ENCODE measurements at regions not wholly inside any gene's neighbourhood (a gene's known extent, or its start where the extent isn't known, plus 50 kb on each side); places are given as distances from the start of the nearest gene placed in this dataset.
"Not testable (repeated sequence)": the region's sequence is repeated elsewhere in the genome, so short reads cannot be mapped to it uniquely, and the experiment has no call there.

DNA sequence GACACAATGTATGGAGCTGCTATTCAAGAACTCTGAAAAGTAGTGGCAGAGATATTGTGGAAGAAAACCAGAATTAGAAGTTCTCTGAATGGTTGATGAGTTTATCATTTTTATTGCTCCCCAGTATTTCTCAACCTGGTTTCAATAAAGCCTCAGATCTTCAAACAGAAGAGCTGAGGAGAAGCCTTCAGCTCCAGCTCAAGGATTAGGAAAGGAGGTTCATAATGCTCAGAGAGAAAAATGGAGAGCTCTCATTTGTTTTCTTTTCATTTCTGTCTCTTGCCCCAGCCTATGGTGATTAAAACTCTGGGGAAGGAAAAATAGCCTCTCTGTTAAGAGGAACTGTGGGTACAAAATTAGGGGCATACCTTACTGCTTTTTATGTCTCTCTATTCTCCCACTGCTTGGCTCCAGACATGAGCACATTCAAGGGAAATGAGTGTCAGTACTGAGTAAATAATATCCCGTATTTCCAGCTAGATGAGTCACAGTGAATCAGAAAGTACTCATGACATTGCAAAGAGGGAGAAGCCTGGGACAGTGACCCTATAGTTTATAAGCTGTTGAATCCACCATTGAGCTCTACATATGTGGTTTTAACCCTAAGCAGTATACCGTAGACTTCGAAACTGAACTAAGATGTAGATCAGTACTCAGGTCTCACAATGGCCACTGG, 138.1 kb downstream of the EMB start:
- no peak for DNase-seq (ENCODE audit: low read depth)
- H3K4me3 ChIP-seq (ENCODE audit: control insufficient read depth, low read depth, low read length): no peak overlapping the region
- TF ChIP-seq, protein P1, sequence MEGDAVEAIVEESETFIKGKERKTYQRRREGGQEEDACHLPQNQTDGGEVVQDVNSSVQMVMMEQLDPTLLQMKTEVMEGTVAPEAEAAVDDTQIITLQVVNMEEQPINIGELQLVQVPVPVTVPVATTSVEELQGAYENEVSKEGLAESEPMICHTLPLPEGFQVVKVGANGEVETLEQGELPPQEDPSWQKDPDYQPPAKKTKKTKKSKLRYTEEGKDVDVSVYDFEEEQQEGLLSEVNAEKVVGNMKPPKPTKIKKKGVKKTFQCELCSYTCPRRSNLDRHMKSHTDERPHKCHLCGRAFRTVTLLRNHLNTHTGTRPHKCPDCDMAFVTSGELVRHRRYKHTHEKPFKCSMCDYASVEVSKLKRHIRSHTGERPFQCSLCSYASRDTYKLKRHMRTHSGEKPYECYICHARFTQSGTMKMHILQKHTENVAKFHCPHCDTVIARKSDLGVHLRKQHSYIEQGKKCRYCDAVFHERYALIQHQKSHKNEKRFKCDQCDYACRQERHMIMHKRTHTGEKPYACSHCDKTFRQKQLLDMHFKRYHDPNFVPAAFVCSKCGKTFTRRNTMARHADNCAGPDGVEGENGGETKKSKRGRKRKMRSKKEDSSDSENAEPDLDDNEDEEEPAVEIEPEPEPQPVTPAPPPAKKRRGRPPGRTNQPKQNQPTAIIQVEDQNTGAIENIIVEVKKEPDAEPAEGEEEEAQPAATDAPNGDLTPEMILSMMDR (IDR thresholded peaks at IDR 0.05; ENCODE audit: control insufficient read depth, insufficient read depth, low read depth, low read length, missing control alignments): no peak

DNA sequence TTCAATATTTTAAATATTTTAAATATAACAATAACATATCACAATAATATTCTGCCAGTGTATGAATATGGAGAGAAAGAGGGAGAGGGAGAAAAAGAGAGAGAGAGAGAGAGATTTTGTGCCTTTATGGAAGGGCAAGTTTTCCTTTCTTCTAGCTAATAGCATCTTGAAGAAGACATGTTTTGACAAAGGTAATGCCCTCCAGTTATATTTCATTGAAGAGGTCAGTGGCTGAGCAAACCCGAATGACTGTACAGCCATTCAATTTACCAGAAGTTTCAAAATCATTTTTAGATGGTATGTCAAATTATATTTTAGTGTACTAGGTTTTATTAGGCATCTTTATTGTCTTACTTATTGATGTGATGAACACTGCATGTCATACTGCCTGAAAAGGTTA, 139.3 kb downstream of the EMB start:
- DNase-seq (ENCODE audit: low read depth): no peak
- H3K4me3 ChIP-seq (ENCODE audit: control insufficient read depth, low read depth, low read length): no peak overlapping the region

DNA sequence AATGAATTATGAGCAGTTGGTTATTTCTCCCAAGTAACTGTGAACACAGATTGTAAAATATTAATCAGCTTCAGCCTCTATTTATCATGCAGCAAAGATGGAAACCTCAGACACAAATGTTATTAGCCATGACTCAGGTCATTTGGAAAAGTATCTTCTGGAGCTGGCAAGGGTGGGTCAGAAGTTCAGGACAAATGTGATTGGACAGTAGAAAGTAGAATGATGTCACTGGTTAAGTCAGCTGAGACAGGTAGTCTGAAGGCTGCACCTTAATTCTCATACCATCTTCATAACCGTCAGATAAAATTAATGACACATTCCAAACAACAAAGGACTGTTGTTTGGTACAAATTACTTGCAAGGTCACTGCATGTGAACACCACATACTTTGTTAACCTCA, 140.2 kb downstream of the EMB start:
- TF ChIP-seq, protein P1 (IDR thresholded peaks at IDR 0.05; ENCODE audit: control insufficient read depth, insufficient read depth, low read depth, low read length, missing control alignments): no peak
- no peak overlapping the region for H3K4me3 ChIP-seq (ENCODE audit: control insufficient read depth, low read depth, low read length)

More for the DNA sequence above, 139.3 kb downstream of the EMB start:
- TF ChIP-seq, protein P1 (IDR thresholded peaks at IDR 0.05; ENCODE audit: control insufficient read depth, insufficient read depth, low read depth, low read length, missing control alignments): no peak

DNA sequence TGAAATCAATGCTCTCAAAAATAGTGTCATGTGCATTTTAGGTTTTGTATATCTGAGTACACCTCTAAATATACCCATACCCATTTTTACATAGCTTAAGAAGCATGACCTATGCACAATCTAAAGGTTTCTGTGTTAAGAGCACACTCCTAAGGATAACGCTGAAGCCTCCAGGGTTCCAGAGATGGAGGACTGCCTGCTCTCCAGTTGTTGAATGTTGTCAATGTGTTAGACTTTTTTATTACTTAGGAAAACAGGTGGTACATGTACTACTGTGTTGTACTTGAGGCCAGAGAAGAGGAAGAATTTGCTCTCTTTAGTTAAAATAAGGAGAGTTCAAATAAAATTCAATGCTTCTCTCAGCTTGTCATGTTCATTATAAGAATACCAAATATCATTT, 141.2 kb downstream of the EMB start:
- H3K4me3 ChIP-seq (ENCODE audit: control insufficient read depth, low read depth, low read length): no peak overlapping the region
- DNase-seq (ENCODE audit: low read depth): no peak

More for the DNA sequence above, 140.2 kb downstream of the EMB start:
- no peak for DNase-seq (ENCODE audit: low read depth)

DNA sequence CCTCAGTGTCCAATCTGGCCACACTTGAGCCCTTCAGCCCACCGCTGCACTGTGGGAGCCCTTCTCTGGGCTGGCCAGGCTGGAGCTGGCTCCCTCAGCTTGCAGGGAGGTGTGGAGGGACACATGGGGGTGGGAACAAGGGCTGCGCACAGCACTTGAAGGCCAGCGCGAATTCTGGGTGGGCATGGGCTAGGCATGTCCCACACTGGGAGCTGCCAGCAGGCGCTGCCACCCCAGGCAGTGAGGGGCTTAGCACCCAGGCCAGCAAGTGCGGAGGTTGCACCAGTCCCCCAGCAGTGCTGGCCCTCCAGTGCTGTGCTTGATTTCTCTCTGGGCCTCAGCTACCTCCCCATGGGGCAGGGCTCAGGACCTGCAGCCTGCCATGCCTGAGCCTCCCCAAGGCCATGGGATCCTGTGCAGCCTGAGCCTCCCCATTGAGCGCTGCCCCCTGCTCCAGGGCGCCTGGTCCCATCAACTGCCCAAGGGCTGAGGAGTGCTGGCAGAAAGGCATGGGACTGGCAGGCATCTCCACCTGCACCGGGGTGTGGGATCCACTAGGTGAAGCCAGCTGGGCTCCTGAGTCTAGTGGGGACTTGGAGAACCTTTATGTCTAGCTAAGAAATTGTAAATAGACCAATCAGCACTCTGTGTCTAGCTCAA, 148.2 kb downstream of the EMB start:
- TF ChIP-seq, protein P1 (IDR thresholded peaks at IDR 0.05; ENCODE audit: control insufficient read depth, insufficient read depth, low read depth, low read length, missing control alignments): no peak
- no peak overlapping the region for H3K4me3 ChIP-seq (ENCODE audit: control insufficient read depth, low read depth, low read length)
- no peak for DNase-seq (ENCODE audit: low read depth)

More for the DNA sequence above, 141.2 kb downstream of the EMB start:
- TF ChIP-seq, protein P1 (IDR thresholded peaks at IDR 0.05; ENCODE audit: control insufficient read depth, insufficient read depth, low read depth, low read length, missing control alignments): no peak

DNA sequence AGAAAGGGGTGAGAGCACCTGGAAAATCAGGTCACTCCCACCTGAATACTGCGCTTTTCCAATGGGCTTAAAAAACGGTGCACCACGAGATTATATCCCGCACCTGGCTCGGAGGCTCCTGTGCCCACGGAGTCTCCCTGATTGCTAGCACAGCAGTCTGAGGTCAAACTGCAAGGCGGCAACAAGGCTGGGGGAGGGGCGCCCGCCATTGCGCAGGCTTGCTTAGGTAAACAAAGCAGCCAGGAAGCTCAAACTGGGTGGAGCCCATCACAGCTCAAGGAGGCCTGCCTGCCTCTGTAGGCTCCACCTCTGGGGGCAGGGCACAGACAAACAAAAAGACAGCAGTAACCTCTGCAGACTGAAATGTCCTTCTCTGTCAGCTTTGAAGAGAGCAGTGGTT, 160.6 kb downstream of the EMB start:
- H3K4me3 ChIP-seq (ENCODE audit: control insufficient read depth, low read depth, low read length); DNase-seq (ENCODE audit: low read depth): not testable (repeated sequence)
